GM18499 (cell line): ENCODE measurements at regions not wholly inside any gene's neighbourhood (a gene's known extent, or its start where the extent isn't known, plus 50 kb on each side); places are given as distances from the start of the nearest gene placed in this dataset.

Source experiments
- ATAC-seq: cut with Tn5 transposase; IDR thresholded peaks from one replicate; pipeline ENCODE4 v1.9.1; 2021; ENCODE audit warnings: moderate number of reproducible peaks; ENCODE audit not compliant: insufficient read depth, unreplicated experiment

DNA sequence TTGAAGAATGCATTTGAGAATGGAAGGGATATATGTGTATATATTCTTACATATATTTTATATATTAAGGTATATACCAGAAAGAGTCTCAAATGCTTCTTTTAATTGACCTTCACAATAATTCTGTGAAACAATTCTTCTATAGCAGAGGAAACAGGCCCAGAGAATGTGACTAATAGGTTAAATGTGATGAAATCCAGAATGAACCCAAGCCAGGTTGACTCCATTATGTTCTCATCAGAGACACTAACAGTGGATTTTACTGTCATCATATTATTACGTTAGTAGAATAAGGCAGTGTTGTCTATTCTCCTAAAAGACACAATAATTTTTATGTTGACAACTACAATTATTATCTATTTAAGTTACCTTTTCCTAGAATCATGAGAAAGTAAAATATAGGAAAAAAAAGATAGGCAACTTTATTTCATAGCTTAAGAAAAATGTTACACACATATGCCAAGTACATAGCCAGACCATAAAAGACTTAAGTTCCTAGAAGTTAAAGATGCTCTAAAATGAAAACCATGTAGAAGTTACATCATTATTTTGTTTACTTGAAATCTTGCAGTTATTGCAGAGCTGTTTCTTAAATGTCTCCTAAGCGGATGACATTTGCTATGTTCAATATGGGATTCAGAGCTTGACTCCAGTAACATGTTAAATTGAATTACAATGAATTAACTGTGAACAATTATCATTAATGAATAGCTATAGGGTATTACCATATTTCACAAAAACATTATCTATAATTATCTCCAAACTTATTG lies 56.2 kb upstream of the ANKRD50 start:
- no peak for ATAC-seq

DNA sequence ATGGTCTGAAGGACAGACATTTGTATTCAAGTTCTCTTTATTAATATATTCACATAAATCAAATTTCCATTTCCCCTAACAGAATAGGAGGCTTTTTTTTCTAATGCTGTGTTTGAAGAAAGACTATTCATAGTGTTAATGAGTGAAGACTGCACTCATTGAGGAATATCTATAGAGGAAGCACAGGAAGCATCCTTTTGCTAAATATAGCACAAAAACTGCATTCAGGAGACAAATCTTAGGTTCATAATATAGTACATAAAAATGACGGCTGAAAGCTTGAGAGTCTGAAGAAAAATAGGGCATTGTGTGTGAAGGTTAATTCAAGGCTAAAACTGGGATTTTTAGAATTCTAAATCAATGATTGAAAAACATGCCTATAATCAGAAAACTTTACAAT lies 50.4 kb upstream of the ANKRD50 start:
- no peak for ATAC-seq
